Heart left ventricle (tissue), 13 donors: ENCODE measurements at regions not wholly inside any gene's neighbourhood (a gene's known extent, or its start where the extent isn't known, plus 50 kb on each side); places are given as distances from the start of the nearest gene placed in this dataset.

Experiments
- CTCF ChIP-seq, 12 donors: fragments of 200-600 bp; sonication (generic) in 4 of 12; IDR thresholded peaks; one replicate each; pipeline versions ENCODE4 v1.5.0 to v1.8.0; 2018 to 2022; ENCODE audit warnings: antibody characterized with exemption in 12 of 12, mild to moderate bottlenecking in 5 of 12
- POLR2A ChIP-seq, 2 donors: fragments of 450-650 bp; IDR thresholded peaks; one replicate each; pipeline ENCODE4 v1.6.1; 2017; ENCODE audit warnings: antibody characterized with exemption in 2 of 2, mild to moderate bottlenecking in 2 of 2, moderate library complexity in 2 of 2
- donor health status: ischemic (EF 13 %, LVEDD 7.1; RV severe dilation, severe dysfunction).
- donor health status: DM: no; HTN: yes; CAD: no.
- donor health status: DM: no; HTN: no; CAD: no.
- donor health status: ischemic (EF 25% LVEDD 6.9; RV normal size, moderate dysfunction).
- donor health status: ischemic (EF 25% LVEDD 5.7; RV mildly dilated, moderate dysfunction).
- donor health status: ischemic (EF 35%, LVEDD 5.7; RV mildly dilated, moderate dysfunction).
- donor health status: nonischemic (EF 11% LVEDD 7.7; RV severe dilation, severe dysfunction).
- donor health status: DM: yes; HTN: yes; CAD: no.
- donor health status: PGD.
- donor health status: ischemic (EF 29% LVEDD 5.4; RV normal size, mild dysfunction).
- donor health status: nonischemic (EF 23%, LVEDD 6.1; RV moderate dilation, normal function).

GRCh38 chr5:6859951-6860638 is 146.9 kb downstream of the TENT4A start:
- TF ChIP-seq CTCF (IDR thresholded peaks at IDR 0.05) (no peak), POLR2A (IDR thresholded peaks at IDR 0.05) (no peak)
